Thoracic aorta (tissue), 2 donors: ENCODE measurements at regions not wholly inside any gene's neighbourhood (a gene's known extent, or its start where the extent isn't known, plus 50 kb on each side); places are given as distances from the start of the nearest gene placed in this dataset.

Source experiments
- ATAC-seq: fragments of 150-250 bp; one replicate; pipeline ENCODE4 v1.8.0; 2017; ENCODE audit warnings: low read depth; ENCODE audit not compliant: insufficient number of reproducible peaks, low FRiP score
- DNase-seq: peaks from one replicate; pipeline ENCODE4 v3.0.0-alpha.2; 2020; ENCODE audit warnings: low spot score
- H3K27ac ChIP-seq, 2 donors: fragments of 200-600 bp; sonication (generic); 1 replicate in 1 of 2; 2 replicates in 1 of 2; pipeline ENCODE4 v1.5.1; 2016; ENCODE audit warnings: mild to moderate bottlenecking in 2 of 2, moderate library complexity in 2 of 2
- H3K27me3 ChIP-seq: fragments of 200-600 bp; sonication (generic); replicated peaks from 2 replicates; pipeline ENCODE4 v1.6.0; 2016; ENCODE audit warnings: mild to moderate bottlenecking; ENCODE audit not compliant: insufficient read depth
- H3K36me3 ChIP-seq: fragments of 200-600 bp; sonication (generic); one replicate; pipeline ENCODE4 v1.5.1; 2016
- H3K4me1 ChIP-seq, 2 donors: fragments of 200-600 bp; sonication (generic); 1 replicate in 1 of 2; 2 replicates in 1 of 2; pipeline versions ENCODE4 v1.5.1 to v1.6.0; 2016; ENCODE audit warnings: low read depth in 2 of 2, mild to moderate bottlenecking in 1 of 2; ENCODE audit not compliant: control insufficient read depth in 1 of 2
- H3K4me3 ChIP-seq: fragments of 200-600 bp; sonication (generic); 2 replicates; pipeline ENCODE4 v1.5.1; 2016; ENCODE audit warnings: mild to moderate bottlenecking
- H3K9me3 ChIP-seq: fragments of 200-600 bp; sonication (generic); 2 replicates; pipeline ENCODE4 v1.5.1; 2016
- CTCF ChIP-seq: fragments of 200-600 bp; sonication (generic); IDR thresholded peaks from one replicate; pipeline ENCODE4 v1.5.1; 2019; ENCODE audit warnings: antibody characterized with exemption

GRCh38 chr12:108418164-108418890 is 79.2 kb upstream of the CMKLR1 start:
- no peaks in the 10 kb centered on the region for H3K9me3 ChIP-seq
- no peak for DNase-seq
- peaks cover 5 to 17% of the 10 kb centered on the region in 2 donors for H3K4me1 ChIP-seq
- no peaks in the 10 kb centered on the region for H3K27me3 ChIP-seq
- no peak for ATAC-seq
- H3K36me3 ChIP-seq, result no peaks in the 10 kb centered on the region
- TF ChIP-seq CTCF, result no peak
- no peak overlapping the region for H3K27ac ChIP-seq
- H3K4me3 ChIP-seq, result no peak overlapping the region

- Histone ChIP-seq H3K27ac (no peak overlapping the region), H3K4me3 (no peak overlapping the region), H3K9me3 (no peaks in the 10 kb centered on the region), H3K4me1 (peaks cover 0 to 11% of the 10 kb centered on the region in 2 donors), H3K36me3 (no peaks in the 10 kb centered on the region), H3K27me3 (no peaks in the 10 kb centered on the region)
- no peak for ATAC-seq
- no peak for TF ChIP-seq CTCF
- no peak for DNase-seq
Observed at GRCh38 chr12:108414021-108414420, 74.9 kb upstream of the CMKLR1 start.

GRCh38 chr12:108410689-108411088 is 71.6 kb upstream of the CMKLR1 start:
- no peak for ATAC-seq
- Histone ChIP-seq H3K36me3 (no peaks in the 10 kb centered on the region), H3K4me1 (no peaks in the 10 kb centered on the region)

GRCh38 chr12:108409481-108409880 is 70.4 kb upstream of the CMKLR1 start:
- Histone ChIP-seq H3K9me3 (no peaks in the 10 kb centered on the region), H3K4me1 (no peaks in the 10 kb centered on the region), H3K27ac (no peak overlapping the region), H3K27me3 (no peaks in the 10 kb centered on the region), H3K4me3 (no peak overlapping the region), H3K36me3 (no peaks in the 10 kb centered on the region)
- no peak for TF ChIP-seq CTCF
- ATAC-seq, result no peak
- no peak for DNase-seq

More at GRCh38 chr12:108410689-108411088, 71.6 kb upstream of the CMKLR1 start:
- Histone ChIP-seq H3K9me3 (no peaks in the 10 kb centered on the region), H3K4me3 (no peak overlapping the region), H3K27ac (no peak overlapping the region), H3K27me3 (no peaks in the 10 kb centered on the region)
- no peak for TF ChIP-seq CTCF
- DNase-seq, result no peak

GRCh38 chr12:108403952-108404351 is 64.8 kb upstream of the CMKLR1 start:
- Histone ChIP-seq H3K9me3 (no peaks in the 10 kb centered on the region), H3K4me3 (no peak overlapping the region), H3K4me1 (peaks cover 0 to 14% of the 10 kb centered on the region in 2 donors), H3K27me3 (no peaks in the 10 kb centered on the region), H3K27ac (no peak overlapping the region), H3K36me3 (no peaks in the 10 kb centered on the region)
- DNase-seq (no peak), ATAC-seq (no peak)
- TF ChIP-seq CTCF, result no peak
